A549 (cell line): ENCODE measurements at regions not wholly inside any gene's neighbourhood (a gene's known extent, or its start where the extent isn't known, plus 50 kb on each side); places are given as distances from the start of the nearest gene placed in this dataset.

ENCODE experiments used
- CBX8 ChIP-seq: fragments of 200-600 bp; sonication (generic); IDR thresholded peaks from 2 replicates; pipeline ENCODE4 v1.6.1; 2016
- CEBPB ChIP-seq, 2 experiments: fragments of >200 bp in 1 of 2; sonication (Bioruptor Twin) in 1 of 2; formaldehyde crosslinking in 1 of 2; IDR thresholded peaks; 2 replicates each; pipeline ENCODE4 v1.6.1; 2012 to 2016
- JUN ChIP-seq, 2 experiments: fragments of >200 bp; sonication (Bioruptor Twin); formaldehyde crosslinking; IDR thresholded peaks; 2 replicates in 1 of 2; 3 replicates in 1 of 2; pipeline ENCODE4 v1.6.1; 2016 to 2017
- MAZ ChIP-seq: fragments of 150-350 bp; IDR thresholded peaks from 2 replicates; pipeline ENCODE4 v1.6.1; 2014; ENCODE audit warnings: antibody characterized with exemption, low read depth, low read length, borderline replicate concordance
- RAD21 ChIP-seq, 2 experiments: fragments of >200 bp in 1 of 2; sonication (Bioruptor Twin) in 1 of 2; formaldehyde crosslinking in 1 of 2; IDR thresholded peaks in 1 of 2; conservative IDR thresholded peaks in 1 of 2; 2 replicates in 1 of 2; 3 replicates in 1 of 2; pipeline ENCODE4 v1.6.1; 2012 to 2018; ENCODE audit warnings: inconsistent platforms in 1 of 2
- TF ChIP-seq, protein P1 (sequence below): fragments of 200-600 bp; sonication (generic); IDR thresholded peaks from 2 replicates; pipeline ENCODE4 v1.6.1; 2016; ENCODE audit warnings: antibody characterized with exemption, mild to moderate bottlenecking, moderate library complexity
- TF ChIP-seq, protein P2 (sequence below): fragments of >200 bp; sonication (Bioruptor Twin); formaldehyde crosslinking; IDR thresholded peaks from 3 replicates; pipeline ENCODE4 v1.5.1; 2016
- TF ChIP-seq, protein P3 (sequence below): IDR thresholded peaks from 2 replicates; pipeline ENCODE4 v1.6.1; 2012

DNA sequence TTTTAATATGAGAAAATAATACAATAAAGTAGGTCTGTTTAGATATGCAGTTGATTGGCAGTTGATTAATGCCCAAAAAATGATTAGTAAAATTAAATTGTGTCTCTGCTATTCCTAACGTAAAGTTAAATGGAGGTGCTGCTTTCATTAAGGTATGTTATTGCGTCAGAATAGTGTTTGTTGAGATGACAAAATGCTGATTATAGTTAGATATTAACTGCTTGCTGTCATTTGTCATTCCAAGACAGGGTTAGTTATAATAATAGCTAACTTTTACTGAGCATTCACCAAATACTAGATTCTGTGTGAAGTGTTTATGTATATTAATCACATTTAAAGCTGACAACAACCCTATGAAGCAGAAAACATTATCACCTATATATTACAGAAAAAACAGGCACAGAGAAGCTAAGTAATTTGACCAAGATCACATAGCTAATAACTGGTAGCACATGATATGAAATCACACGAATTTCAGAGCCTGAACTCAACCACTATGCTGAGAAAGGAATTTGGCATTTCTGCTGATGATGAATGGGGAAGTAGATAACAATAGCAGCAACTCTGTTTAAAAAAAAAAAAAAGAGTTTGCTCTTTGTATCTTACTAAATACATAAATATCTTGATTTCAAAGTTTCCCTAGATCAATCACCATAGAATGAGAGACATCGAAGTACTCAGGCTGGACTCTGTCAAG, 59.7 kb upstream of the WDR44 start:
- TF ChIP-seq RAD21 (conservative IDR thresholded peaks at IDR 0.05 in 1 of 2, IDR thresholded peaks at IDR 0.05 in 1 of 2) (no peak), MAZ (no peak), JUN (IDR thresholded peaks at IDR 0.05) (no peak), CEBPB (IDR thresholded peaks at IDR 0.05) (peak in 1 of 2 experiments; percentile 65; a peak in 1 of 4 replicates), CBX8 (no peak)
- TF ChIP-seq, protein P1, sequence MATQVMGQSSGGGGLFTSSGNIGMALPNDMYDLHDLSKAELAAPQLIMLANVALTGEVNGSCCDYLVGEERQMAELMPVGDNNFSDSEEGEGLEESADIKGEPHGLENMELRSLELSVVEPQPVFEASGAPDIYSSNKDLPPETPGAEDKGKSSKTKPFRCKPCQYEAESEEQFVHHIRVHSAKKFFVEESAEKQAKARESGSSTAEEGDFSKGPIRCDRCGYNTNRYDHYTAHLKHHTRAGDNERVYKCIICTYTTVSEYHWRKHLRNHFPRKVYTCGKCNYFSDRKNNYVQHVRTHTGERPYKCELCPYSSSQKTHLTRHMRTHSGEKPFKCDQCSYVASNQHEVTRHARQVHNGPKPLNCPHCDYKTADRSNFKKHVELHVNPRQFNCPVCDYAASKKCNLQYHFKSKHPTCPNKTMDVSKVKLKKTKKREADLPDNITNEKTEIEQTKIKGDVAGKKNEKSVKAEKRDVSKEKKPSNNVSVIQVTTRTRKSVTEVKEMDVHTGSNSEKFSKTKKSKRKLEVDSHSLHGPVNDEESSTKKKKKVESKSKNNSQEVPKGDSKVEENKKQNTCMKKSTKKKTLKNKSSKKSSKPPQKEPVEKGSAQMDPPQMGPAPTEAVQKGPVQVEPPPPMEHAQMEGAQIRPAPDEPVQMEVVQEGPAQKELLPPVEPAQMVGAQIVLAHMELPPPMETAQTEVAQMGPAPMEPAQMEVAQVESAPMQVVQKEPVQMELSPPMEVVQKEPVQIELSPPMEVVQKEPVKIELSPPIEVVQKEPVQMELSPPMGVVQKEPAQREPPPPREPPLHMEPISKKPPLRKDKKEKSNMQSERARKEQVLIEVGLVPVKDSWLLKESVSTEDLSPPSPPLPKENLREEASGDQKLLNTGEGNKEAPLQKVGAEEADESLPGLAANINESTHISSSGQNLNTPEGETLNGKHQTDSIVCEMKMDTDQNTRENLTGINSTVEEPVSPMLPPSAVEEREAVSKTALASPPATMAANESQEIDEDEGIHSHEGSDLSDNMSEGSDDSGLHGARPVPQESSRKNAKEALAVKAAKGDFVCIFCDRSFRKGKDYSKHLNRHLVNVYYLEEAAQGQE, result no peak
- TF ChIP-seq, protein P2, sequence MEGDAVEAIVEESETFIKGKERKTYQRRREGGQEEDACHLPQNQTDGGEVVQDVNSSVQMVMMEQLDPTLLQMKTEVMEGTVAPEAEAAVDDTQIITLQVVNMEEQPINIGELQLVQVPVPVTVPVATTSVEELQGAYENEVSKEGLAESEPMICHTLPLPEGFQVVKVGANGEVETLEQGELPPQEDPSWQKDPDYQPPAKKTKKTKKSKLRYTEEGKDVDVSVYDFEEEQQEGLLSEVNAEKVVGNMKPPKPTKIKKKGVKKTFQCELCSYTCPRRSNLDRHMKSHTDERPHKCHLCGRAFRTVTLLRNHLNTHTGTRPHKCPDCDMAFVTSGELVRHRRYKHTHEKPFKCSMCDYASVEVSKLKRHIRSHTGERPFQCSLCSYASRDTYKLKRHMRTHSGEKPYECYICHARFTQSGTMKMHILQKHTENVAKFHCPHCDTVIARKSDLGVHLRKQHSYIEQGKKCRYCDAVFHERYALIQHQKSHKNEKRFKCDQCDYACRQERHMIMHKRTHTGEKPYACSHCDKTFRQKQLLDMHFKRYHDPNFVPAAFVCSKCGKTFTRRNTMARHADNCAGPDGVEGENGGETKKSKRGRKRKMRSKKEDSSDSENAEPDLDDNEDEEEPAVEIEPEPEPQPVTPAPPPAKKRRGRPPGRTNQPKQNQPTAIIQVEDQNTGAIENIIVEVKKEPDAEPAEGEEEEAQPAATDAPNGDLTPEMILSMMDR, result no peak
- TF ChIP-seq, protein P3, sequence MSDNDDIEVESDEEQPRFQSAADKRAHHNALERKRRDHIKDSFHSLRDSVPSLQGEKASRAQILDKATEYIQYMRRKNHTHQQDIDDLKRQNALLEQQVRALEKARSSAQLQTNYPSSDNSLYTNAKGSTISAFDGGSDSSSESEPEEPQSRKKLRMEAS, result no peak
